Neural progenitor cell (in vitro differentiated cells): ENCODE measurements at regions not wholly inside any gene's neighbourhood (a gene's known extent, or its start where the extent isn't known, plus 50 kb on each side); places are given as distances from the start of the nearest gene placed in this dataset.

Source experiments
- EZH2 ChIP-seq: fragments of 200-600 bp; sonication (generic); IDR thresholded peaks from 2 replicates; pipeline ENCODE4 v1.6.1; 2017; ENCODE audit warnings: antibody characterized with exemption, mild to moderate bottlenecking, moderate library complexity
- TF ChIP-seq, protein P1 (sequence below): fragments of 200-600 bp; sonication (generic); IDR thresholded peaks from 2 replicates; pipeline ENCODE4 v1.5.1; 2017; ENCODE audit warnings: antibody characterized with exemption, mild to moderate bottlenecking

- TF ChIP-seq, protein P1, sequence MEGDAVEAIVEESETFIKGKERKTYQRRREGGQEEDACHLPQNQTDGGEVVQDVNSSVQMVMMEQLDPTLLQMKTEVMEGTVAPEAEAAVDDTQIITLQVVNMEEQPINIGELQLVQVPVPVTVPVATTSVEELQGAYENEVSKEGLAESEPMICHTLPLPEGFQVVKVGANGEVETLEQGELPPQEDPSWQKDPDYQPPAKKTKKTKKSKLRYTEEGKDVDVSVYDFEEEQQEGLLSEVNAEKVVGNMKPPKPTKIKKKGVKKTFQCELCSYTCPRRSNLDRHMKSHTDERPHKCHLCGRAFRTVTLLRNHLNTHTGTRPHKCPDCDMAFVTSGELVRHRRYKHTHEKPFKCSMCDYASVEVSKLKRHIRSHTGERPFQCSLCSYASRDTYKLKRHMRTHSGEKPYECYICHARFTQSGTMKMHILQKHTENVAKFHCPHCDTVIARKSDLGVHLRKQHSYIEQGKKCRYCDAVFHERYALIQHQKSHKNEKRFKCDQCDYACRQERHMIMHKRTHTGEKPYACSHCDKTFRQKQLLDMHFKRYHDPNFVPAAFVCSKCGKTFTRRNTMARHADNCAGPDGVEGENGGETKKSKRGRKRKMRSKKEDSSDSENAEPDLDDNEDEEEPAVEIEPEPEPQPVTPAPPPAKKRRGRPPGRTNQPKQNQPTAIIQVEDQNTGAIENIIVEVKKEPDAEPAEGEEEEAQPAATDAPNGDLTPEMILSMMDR = no peak
- TF ChIP-seq EZH2 = no peak
Measured at GRCh38 chr5:162543437-162543836, 475.9 kb downstream of the GABRG2 start.
